Liver (tissue), 8 donors: ENCODE measurements at regions not wholly inside any gene's neighbourhood (a gene's known extent, or its start where the extent isn't known, plus 50 kb on each side); places are given as distances from the start of the nearest gene placed in this dataset.

ENCODE experiments used
- DNase-seq: peaks from one replicate; pipeline ENCODE4 v3.0.0-alpha.2; 2017; ENCODE audit warnings: low spot score
- H3K27ac ChIP-seq, 2 donors: one replicate each; pipeline ENCODE4 v1.7.0; 2013; ENCODE audit warnings: inconsistent platforms in 2 of 2, low read length in 2 of 2, control low read depth in 1 of 2, low read depth in 1 of 2, mild to moderate bottlenecking in 1 of 2
- H3K27me3 ChIP-seq, 4 donors: one replicate each; pipeline versions ENCODE4 v1.6.1 to v1.7.0; 2013; ENCODE audit warnings: low read length in 3 of 4, inconsistent platforms in 1 of 4, mild to moderate bottlenecking in 1 of 4, moderate library complexity in 1 of 4; ENCODE audit not compliant: control insufficient read depth in 4 of 4, insufficient read depth in 4 of 4
- H3K36me3 ChIP-seq, 4 donors: one replicate each; pipeline versions ENCODE4 v1.6.1 to v1.7.0; 2013; ENCODE audit warnings: low read length in 3 of 4, mild to moderate bottlenecking in 3 of 4, low read depth in 1 of 4, moderate library complexity in 1 of 4; ENCODE audit not compliant: control insufficient read depth in 4 of 4, insufficient read depth in 3 of 4
- H3K4me1 ChIP-seq, 4 donors: one replicate each; pipeline versions ENCODE4 v1.6.1 to v1.7.0; 2013; ENCODE audit warnings: low read length in 3 of 4, mild to moderate bottlenecking in 3 of 4, moderate library complexity in 1 of 4; ENCODE audit not compliant: control insufficient read depth in 4 of 4, insufficient read depth in 4 of 4
- H3K4me3 ChIP-seq, 3 donors: one replicate each; pipeline versions ENCODE4 v1.6.1 to v1.7.0; 2013; ENCODE audit warnings: low read length in 3 of 3, control low read depth in 1 of 3, low read depth in 1 of 3, mild to moderate bottlenecking in 1 of 3
- H3K9ac ChIP-seq, 2 donors: one replicate each; pipeline ENCODE4 v1.7.0; 2013; ENCODE audit warnings: low read length in 2 of 2, mild to moderate bottlenecking in 2 of 2, moderate library complexity in 2 of 2, control low read depth in 1 of 2, low read depth in 1 of 2
- H3K9me3 ChIP-seq, 4 donors: one replicate each; pipeline versions ENCODE4 v1.6.1 to v1.7.0; 2013; ENCODE audit warnings: low read length in 3 of 4; ENCODE audit not compliant: control insufficient read depth in 4 of 4
- CTCF ChIP-seq: fragments of 150-350 bp; IDR thresholded peaks from 2 replicates; pipeline ENCODE4 v1.5.1; 2017; ENCODE audit warnings: improper control_type of control experiment, low read depth, low read length; ENCODE audit not compliant: missing input control
- EGR1 ChIP-seq, 2 donors: IDR thresholded peaks; 2 replicates each; pipeline ENCODE4 v1.6.1; 2016 to 2018; ENCODE audit warnings: antibody characterized with exemption in 2 of 2, low read depth in 2 of 2
- FOXA1 ChIP-seq: IDR thresholded peaks from 2 replicates; pipeline ENCODE4 v1.6.1; 2016; ENCODE audit warnings: antibody characterized with exemption
- HNF4A ChIP-seq, 2 donors: conservative IDR thresholded peaks; 2 replicates each; pipeline ENCODE4 v1.6.1; 2016; ENCODE audit warnings: antibody characterized with exemption in 2 of 2, mild to moderate bottlenecking in 2 of 2
- HNF4G ChIP-seq: IDR thresholded peaks from 2 replicates; pipeline ENCODE4 v1.6.1; 2016; ENCODE audit warnings: antibody characterized with exemption
- JUND ChIP-seq, 2 donors: IDR thresholded peaks; 2 replicates each; pipeline ENCODE4 v1.6.1; 2016; ENCODE audit warnings: antibody characterized with exemption in 2 of 2
- NR2F2 ChIP-seq: IDR thresholded peaks from 2 replicates; pipeline ENCODE4 v1.6.1; 2016; ENCODE audit warnings: antibody characterized with exemption
- RAD21 ChIP-seq, 2 donors: IDR thresholded peaks; 2 replicates each; pipeline ENCODE4 v1.6.1; 2016; ENCODE audit warnings: antibody characterized with exemption in 2 of 2, mild to moderate bottlenecking in 2 of 2
- REST ChIP-seq: IDR thresholded peaks from 2 replicates; pipeline ENCODE4 v1.6.1; 2016; ENCODE audit warnings: antibody characterized with exemption, mild to moderate bottlenecking
- SP1 ChIP-seq: IDR thresholded peaks from 2 replicates; pipeline ENCODE4 v1.6.1; 2018; ENCODE audit warnings: antibody characterized with exemption, mild to moderate bottlenecking
- TAF1 ChIP-seq: conservative IDR thresholded peaks from 2 replicates; pipeline ENCODE4 v1.6.1; 2016; ENCODE audit warnings: antibody characterized with exemption, mild to moderate bottlenecking
- YY1 ChIP-seq: IDR thresholded peaks from 2 replicates; pipeline ENCODE4 v1.6.1; 2016; ENCODE audit warnings: antibody characterized with exemption, mild to moderate bottlenecking
- ZBTB33 ChIP-seq: IDR thresholded peaks from 2 replicates; pipeline ENCODE4 v1.6.1; 2016; ENCODE audit warnings: antibody characterized with exemption
- WGBS: extraction: QIAGEN DNeasy Blood & Tissue Kit; methylation state at CpG from one replicate; pipeline ENCODE4 v1.1.7; 2013; 5-methylcytosine and 5-hydroxymethylcytosine counted together
- TF ChIP-seq, protein P1 (sequence below): IDR thresholded peaks from 2 replicates; pipeline ENCODE4 v1.6.1; 2016; ENCODE audit warnings: antibody characterized with exemption
- donor health status: healthy.
- donor health status: healthy.
- donor health status: healthy.
- donor health status: healthy.
- donor health status: healthy.

DNA sequence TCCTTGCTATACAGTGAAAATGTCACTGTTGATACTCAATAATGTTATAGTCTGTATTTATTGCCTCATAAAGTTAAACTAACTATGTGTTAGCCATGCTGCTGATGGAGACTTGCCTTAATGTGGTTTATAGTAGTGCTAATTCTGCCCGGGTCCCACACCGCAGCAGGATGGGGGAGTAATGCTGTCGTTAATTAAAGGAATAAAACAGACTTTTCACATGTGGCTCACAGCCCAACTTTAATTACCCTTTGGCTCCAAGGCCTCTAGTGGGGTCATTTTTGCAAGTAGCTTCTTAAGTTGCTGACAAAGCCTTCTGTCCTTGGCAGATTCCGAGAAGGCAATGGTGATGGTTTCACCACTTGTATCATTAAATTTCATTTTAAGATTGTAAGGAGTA, 634.3 kb downstream of the TBC1D32 start:
- no peak for DNase-seq
- Histone ChIP-seq H3K4me3 (no peak overlapping the region), H3K9ac (no peak overlapping the region), H3K27ac (no peak overlapping the region), H3K36me3 (no peaks in the 10 kb centered on the region), H3K4me1 (no peaks in the 10 kb centered on the region), H3K27me3 (no peaks in the 10 kb centered on the region), H3K9me3 (no peaks in the 10 kb centered on the region)
- TF ChIP-seq JUND (IDR thresholded peaks at IDR 0.05), result no peak
- no peak for TF ChIP-seq TAF1
- TF ChIP-seq RAD21 (IDR thresholded peaks at IDR 0.05), result no peak
- no peak for TF ChIP-seq YY1
- TF ChIP-seq FOXA1, result no peak
- no peak for TF ChIP-seq ZBTB33
- TF ChIP-seq CTCF, result no peak
- no peak for TF ChIP-seq EGR1 (IDR thresholded peaks at IDR 0.05; ENCODE audit: low read depth in 2 of 2)
- TF ChIP-seq HNF4A (conservative IDR thresholded peaks at IDR 0.05), result no peak
- TF ChIP-seq, protein P1, sequence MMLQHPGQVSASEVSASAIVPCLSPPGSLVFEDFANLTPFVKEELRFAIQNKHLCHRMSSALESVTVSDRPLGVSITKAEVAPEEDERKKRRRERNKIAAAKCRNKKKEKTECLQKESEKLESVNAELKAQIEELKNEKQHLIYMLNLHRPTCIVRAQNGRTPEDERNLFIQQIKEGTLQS, result no peak
- TF ChIP-seq SP1, result no peak
- TF ChIP-seq HNF4G, result no peak
- no peak for TF ChIP-seq REST
- 65% methylated on average over 4 of the region's 4 CpGs for WGBS

GRCh38 chr6:120686492-120686891, 647.8 kb downstream of the TBC1D32 start:
- Histone ChIP-seq H3K9ac (no peak overlapping the region), H3K4me1 (no peaks in the 10 kb centered on the region), H3K36me3 (no peaks in the 10 kb centered on the region), H3K4me3 (no peak overlapping the region), H3K27ac (no peak overlapping the region), H3K27me3 (no peaks in the 10 kb centered on the region), H3K9me3 (no peaks in the 10 kb centered on the region)
- no peak for DNase-seq
- WGBS, result 80% methylated on average over 3 of the region's 3 CpGs
- TF ChIP-seq EGR1 (IDR thresholded peaks at IDR 0.05; ENCODE audit: low read depth in 2 of 2) (no peak), ZBTB33 (no peak), SP1 (no peak), FOXA1 (no peak), NR2F2 (no peak), CTCF (no peak), HNF4G (no peak), HNF4A (conservative IDR thresholded peaks at IDR 0.05) (no peak)
- TF ChIP-seq, protein P1, result no peak
